Thyroid gland (tissue), 4 donors: ENCODE measurements at regions not wholly inside any gene's neighbourhood (a gene's known extent, or its start where the extent isn't known, plus 50 kb on each side); places are given as distances from the start of the nearest gene placed in this dataset.

ENCODE experiments used
- DNase-seq, 2 donors: peaks; one replicate each; pipeline ENCODE4 v3.0.0-alpha.2; 2019
- H3K27ac ChIP-seq, 3 donors: fragments of 200-600 bp; sonication (generic); 1 replicate in 2 of 3; 2 replicates in 1 of 3; pipeline ENCODE4 v1.5.1; 2016 to 2019; ENCODE audit warnings: mild to moderate bottlenecking in 1 of 3, moderate library complexity in 1 of 3
- H3K27me3 ChIP-seq: fragments of 200-600 bp; sonication (generic); one replicate; pipeline ENCODE4 v1.5.1; 2019
- H3K36me3 ChIP-seq, 2 donors: fragments of 200-600 bp; sonication (generic); one replicate each; pipeline ENCODE4 v1.5.1; 2016 to 2019
- H3K4me1 ChIP-seq, 2 donors: fragments of 200-600 bp; sonication (generic); one replicate each; pipeline ENCODE4 v1.5.1; 2017 to 2019
- H3K4me3 ChIP-seq, 3 donors: fragments of 200-600 bp; sonication (generic); replicated peaks in 1 of 3; 1 replicate in 2 of 3; 2 replicates in 1 of 3; pipeline ENCODE4 v1.5.1; 2016; ENCODE audit warnings: mild to moderate bottlenecking in 1 of 3
- H3K9me3 ChIP-seq: fragments of 200-600 bp; sonication (generic); one replicate; pipeline ENCODE4 v1.5.1; 2017
- POLR2A ChIP-seq, 2 donors: fragments of 450-650 bp; IDR thresholded peaks; one replicate each; pipeline ENCODE4 v1.6.1; 2017; ENCODE audit warnings: antibody characterized with exemption in 2 of 2, mild to moderate bottlenecking in 2 of 2, moderate library complexity in 1 of 2
- WGBS, 2 donors: methylation state at CpG; one replicate each; pipeline ENCODE4 v1.1.5; 2017; 5-methylcytosine and 5-hydroxymethylcytosine counted together
- intact Hi-C: fragments of 100-400 bp; cut with DNase I; formaldehyde crosslinking; loops from one replicate; pipeline ENCODE4 v1.15.1; 2023
- TF ChIP-seq, protein P1 (sequence below), 6 experiments: fragments of 200-600 bp in 3 of 6; fragments of 450-650 bp in 3 of 6; sonication (generic) in 3 of 6; IDR thresholded peaks; one replicate each; pipeline ENCODE4 v1.5.1; 2016 to 2019; ENCODE audit warnings: antibody characterized with exemption in 6 of 6, mild to moderate bottlenecking in 2 of 6, inconsistent platforms in 1 of 6, moderate library complexity in 1 of 6

DNA sequence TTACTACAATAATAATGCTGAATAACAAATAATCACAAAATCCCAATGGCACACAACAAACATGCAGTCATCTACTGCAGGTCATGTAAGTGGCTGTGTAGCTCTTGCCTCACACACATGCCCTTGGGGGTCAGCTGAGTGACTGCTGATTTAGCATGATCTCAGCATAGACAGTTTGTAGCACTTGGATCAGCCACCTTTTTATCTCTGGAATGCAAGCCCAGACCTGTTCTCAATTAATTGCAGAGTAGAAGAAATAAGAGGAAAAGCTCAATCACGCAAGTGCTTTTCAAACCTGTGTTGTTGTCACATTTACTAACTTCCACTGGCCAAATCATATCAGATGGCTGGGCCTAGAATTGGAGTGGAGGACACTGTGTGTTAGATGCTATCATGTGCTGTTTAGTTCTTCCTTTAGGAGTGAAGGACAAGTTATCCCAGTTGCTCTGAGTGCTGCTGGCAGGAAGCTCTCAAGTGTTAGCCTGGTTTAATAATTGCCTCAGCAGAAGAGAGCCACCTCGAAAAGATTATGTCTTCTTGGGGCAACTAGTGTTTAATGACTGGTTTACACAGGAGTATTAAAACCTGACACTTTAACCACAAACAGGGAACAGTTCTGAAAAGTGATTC, 128.3 kb upstream of the EPHA5 start:
- H3K27ac ChIP-seq: no peak overlapping the region
- no peak overlapping the region for H3K4me3 ChIP-seq
- no peak for DNase-seq
- no peaks in the 10 kb centered on the region for H3K4me1 ChIP-seq
- 63 to 71% methylated on average over 2 of the region's 2 CpGs for WGBS, 2 donors
- H3K36me3 ChIP-seq: no peaks in the 10 kb centered on the region
- intact Hi-C loops: no loop called here
- no peak for TF ChIP-seq POLR2A (IDR thresholded peaks at IDR 0.05)
- TF ChIP-seq, protein P1, sequence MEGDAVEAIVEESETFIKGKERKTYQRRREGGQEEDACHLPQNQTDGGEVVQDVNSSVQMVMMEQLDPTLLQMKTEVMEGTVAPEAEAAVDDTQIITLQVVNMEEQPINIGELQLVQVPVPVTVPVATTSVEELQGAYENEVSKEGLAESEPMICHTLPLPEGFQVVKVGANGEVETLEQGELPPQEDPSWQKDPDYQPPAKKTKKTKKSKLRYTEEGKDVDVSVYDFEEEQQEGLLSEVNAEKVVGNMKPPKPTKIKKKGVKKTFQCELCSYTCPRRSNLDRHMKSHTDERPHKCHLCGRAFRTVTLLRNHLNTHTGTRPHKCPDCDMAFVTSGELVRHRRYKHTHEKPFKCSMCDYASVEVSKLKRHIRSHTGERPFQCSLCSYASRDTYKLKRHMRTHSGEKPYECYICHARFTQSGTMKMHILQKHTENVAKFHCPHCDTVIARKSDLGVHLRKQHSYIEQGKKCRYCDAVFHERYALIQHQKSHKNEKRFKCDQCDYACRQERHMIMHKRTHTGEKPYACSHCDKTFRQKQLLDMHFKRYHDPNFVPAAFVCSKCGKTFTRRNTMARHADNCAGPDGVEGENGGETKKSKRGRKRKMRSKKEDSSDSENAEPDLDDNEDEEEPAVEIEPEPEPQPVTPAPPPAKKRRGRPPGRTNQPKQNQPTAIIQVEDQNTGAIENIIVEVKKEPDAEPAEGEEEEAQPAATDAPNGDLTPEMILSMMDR (IDR thresholded peaks at IDR 0.05): no peak
- H3K27me3 ChIP-seq: no peaks in the 10 kb centered on the region
- H3K9me3 ChIP-seq: no peaks in the 10 kb centered on the region

DNA sequence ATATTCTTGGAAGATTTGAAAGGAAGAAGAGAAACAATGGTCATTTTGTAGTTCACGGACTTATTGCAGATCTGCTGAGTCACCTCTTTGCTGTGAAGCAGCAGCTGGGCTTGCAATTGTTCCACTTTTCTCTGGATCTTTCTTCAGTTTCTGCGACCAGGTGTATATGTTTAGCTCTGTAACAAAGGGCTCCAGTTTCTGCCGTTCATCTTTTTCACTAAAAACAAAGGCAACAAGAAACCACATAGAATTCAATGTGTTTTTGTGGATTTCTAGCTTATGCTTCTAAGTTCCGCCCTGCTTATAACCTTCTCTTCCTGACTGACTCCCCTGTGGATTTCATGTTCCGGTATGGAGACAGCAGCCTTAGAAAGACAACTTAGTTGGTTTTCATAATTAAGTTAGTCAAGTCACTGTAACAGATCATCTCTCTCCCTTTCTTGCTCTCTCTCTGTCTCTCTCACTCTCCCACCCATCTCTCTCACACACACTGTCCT, 121.6 kb upstream of the EPHA5 start:
- TF ChIP-seq, protein P1 (IDR thresholded peaks at IDR 0.05): no peak
- no peak for TF ChIP-seq POLR2A (IDR thresholded peaks at IDR 0.05)
- intact Hi-C loops: no loop called here
- H3K27ac ChIP-seq: no peak overlapping the region
- H3K27me3 ChIP-seq: no peaks in the 10 kb centered on the region
- no peaks in the 10 kb centered on the region for H3K4me1 ChIP-seq
- no peaks in the 10 kb centered on the region for H3K36me3 ChIP-seq
- H3K9me3 ChIP-seq: no peaks in the 10 kb centered on the region
- 52 to 57% methylated on average over 5 of the region's 5 CpGs for WGBS, 2 donors
- no peak for DNase-seq
- no peak overlapping the region for H3K4me3 ChIP-seq

DNA sequence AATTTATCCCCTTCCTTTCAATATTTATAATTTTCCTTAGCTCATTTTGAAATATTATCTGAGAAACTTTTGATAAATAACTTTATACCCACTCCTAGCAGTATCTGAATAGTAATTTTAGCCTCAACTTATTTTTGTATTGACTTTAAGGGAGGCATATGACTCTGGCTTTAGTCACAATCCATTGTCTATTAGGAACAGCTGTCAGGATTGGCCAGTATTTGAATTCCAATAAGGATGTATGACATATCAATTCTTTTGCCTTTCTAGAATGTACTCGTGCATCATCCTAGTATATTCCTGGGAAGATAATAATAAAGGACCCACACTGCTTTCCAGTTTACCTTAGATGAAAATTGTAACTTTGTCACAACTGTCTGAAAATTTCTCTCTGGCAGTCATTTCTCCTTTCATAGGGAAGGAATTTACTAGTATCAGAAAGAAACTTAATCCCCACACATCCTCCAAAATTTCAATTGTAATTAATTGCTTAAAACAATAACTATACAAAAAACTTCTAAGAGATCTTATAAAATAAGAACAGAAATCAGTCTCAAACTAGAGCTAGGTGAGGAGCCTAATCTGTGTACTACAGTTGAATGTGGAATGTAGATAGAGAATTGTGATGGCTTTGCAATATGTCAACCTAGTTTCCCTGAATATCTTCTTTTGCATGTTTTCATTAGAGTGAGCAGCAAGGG, 121.0 kb upstream of the EPHA5 start:
- Histone ChIP-seq H3K36me3 (no peaks in the 10 kb centered on the region), H3K27me3 (no peaks in the 10 kb centered on the region), H3K4me3 (no peak overlapping the region), H3K9me3 (no peaks in the 10 kb centered on the region), H3K27ac (no peak overlapping the region), H3K4me1 (no peaks in the 10 kb centered on the region)
- intact Hi-C loops: no loop called here
- WGBS, 2 donors: 81 to 83% methylated on average over 1 of the region's 1 CpG
- TF ChIP-seq, protein P1 (IDR thresholded peaks at IDR 0.05): no peak
- TF ChIP-seq POLR2A (IDR thresholded peaks at IDR 0.05): no peak
- DNase-seq: no peak

DNA sequence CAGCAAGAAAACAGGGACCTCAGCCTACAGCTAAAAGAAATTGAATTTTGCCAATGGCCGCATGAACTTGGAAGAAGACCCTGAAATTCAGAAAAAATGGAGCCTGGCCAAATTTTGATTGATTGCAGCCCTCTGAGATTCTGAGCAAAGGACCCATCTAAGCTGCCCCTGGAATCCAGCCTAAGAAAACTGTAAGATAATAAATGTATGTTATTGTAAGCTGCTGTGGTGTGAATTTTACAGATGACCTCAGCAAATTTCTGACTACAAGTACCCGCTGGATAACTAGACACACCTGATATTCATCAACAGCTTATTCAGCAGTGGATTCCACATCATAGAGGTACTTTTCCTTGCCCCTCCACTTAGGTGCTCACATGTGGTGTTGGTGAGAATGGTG, 119.5 kb upstream of the EPHA5 start:
- Histone ChIP-seq H3K27me3 (no peaks in the 10 kb centered on the region), H3K27ac (no peak overlapping the region), H3K4me3 (no peak overlapping the region), H3K9me3 (no peaks in the 10 kb centered on the region), H3K36me3 (no peaks in the 10 kb centered on the region), H3K4me1 (no peaks in the 10 kb centered on the region)
- WGBS, 2 donors: 80 to 89% methylated on average over 2 of the region's 2 CpGs
- intact Hi-C loops: no loop called here
- TF ChIP-seq, protein P1 (IDR thresholded peaks at IDR 0.05): no peak
- no peak for TF ChIP-seq POLR2A (IDR thresholded peaks at IDR 0.05)
- DNase-seq: no peak

DNA sequence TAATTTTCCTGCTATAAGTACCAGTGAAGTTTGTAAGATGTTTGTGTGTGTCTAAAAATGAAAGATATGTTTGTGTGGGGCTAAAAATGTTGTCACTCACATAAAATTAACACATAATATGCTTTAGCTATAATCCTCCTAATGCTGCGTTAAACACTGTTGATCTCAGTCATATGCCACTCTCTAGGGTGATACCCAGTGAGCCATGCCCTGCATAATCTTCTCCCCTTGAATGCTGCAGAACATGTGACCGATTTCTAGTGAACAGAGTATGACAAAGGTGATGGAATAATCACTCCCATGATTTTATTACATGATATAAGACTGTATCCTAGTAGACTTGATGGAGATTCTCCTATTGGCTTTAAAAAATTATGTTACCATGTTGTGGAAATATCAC, 119.1 kb upstream of the EPHA5 start:
- no peak overlapping the region for H3K27ac ChIP-seq
- TF ChIP-seq POLR2A (IDR thresholded peaks at IDR 0.05): no peak
- TF ChIP-seq, protein P1 (IDR thresholded peaks at IDR 0.05): no peak
- DNase-seq: no peak
- intact Hi-C loops: no loop called here
- no peaks in the 10 kb centered on the region for H3K9me3 ChIP-seq
- H3K27me3 ChIP-seq: no peaks in the 10 kb centered on the region
- H3K4me3 ChIP-seq: no peak overlapping the region
- H3K36me3 ChIP-seq: no peaks in the 10 kb centered on the region
- no peaks in the 10 kb centered on the region for H3K4me1 ChIP-seq
- WGBS, 2 donors: 88% methylated on average over 2 of the region's 2 CpGs
